GM13977 (cell line): ENCODE measurements at regions not wholly inside any gene's neighbourhood (a gene's known extent, or its start where the extent isn't known, plus 50 kb on each side); places are given as distances from the start of the nearest gene placed in this dataset.
"Not testable (repeated sequence)": the region's sequence is repeated elsewhere in the genome, so short reads cannot be mapped to it uniquely, and the experiment has no call there.

Experiments
- DNase-seq: peaks from one replicate; pipeline ENCODE4 v3.0.0; 2012; ENCODE audit warnings: low spot score
- in situ Hi-C: fragments of 300-500 bp; cut with MboI; formaldehyde crosslinking; loops from one replicate; pipeline ENCODE4 v1.12.0; 2022; ENCODE audit warnings: low sequenced_read_pairs, low pct_unique_long_range_greater_than_20kb, mixed read lengths, inconsistent platforms; ENCODE audit not compliant: unreplicated experiment
- TF ChIP-seq, protein P1 (sequence below): IDR thresholded peaks from 2 replicates; pipeline ENCODE4 v1.5.1; 2012; ENCODE audit warnings: mild to moderate bottlenecking, control low read depth; ENCODE audit not compliant: insufficient read depth; ENCODE audit errors: extremely low read depth, missing control alignments

DNA sequence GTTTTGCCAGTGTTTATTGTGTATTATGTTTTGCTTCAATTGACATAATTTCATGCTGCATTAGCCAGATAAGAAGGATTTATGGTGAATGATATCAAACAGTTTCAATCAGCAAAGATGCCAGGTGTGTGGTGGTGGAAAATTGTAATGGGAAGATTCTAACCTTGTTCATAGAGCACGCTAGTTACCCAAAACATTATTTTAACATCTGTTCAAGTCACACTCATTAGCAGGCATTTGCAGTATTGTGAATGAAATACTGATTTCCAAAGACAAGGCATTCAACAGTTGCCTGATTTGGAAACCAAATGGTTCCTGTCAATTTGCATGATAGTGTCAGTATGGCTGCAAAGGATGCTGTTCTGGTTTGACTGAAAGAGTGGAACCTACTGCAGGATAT is 129.7 kb downstream of the EPC1 start:
- in situ Hi-C loops = no loop called here
- TF ChIP-seq, protein P1, sequence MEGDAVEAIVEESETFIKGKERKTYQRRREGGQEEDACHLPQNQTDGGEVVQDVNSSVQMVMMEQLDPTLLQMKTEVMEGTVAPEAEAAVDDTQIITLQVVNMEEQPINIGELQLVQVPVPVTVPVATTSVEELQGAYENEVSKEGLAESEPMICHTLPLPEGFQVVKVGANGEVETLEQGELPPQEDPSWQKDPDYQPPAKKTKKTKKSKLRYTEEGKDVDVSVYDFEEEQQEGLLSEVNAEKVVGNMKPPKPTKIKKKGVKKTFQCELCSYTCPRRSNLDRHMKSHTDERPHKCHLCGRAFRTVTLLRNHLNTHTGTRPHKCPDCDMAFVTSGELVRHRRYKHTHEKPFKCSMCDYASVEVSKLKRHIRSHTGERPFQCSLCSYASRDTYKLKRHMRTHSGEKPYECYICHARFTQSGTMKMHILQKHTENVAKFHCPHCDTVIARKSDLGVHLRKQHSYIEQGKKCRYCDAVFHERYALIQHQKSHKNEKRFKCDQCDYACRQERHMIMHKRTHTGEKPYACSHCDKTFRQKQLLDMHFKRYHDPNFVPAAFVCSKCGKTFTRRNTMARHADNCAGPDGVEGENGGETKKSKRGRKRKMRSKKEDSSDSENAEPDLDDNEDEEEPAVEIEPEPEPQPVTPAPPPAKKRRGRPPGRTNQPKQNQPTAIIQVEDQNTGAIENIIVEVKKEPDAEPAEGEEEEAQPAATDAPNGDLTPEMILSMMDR = no peak

DNA sequence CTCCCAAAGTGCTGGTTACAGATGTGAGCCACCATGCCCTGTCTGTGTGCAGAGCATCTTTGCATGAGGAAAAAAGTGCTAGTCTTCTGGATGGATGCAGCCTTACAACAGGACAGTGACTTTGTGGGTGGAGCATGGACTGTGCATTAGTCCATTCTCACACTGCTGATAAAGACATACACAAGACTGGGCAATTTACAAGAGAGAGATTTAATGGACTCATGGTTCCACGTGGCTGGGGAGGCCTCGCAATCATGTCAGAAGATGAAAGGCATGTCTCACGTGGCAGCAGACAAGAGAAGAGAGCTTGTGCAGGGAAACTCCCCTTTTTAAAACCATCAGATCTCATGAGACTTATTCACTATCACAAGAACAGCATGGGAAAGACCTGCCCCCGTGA is 133.1 kb downstream of the EPC1 start:
- DNase-seq, in situ Hi-C loops: not testable (repeated sequence)

More for the DNA sequence above, 129.7 kb downstream of the EPC1 start:
- no peak for DNase-seq

DNA sequence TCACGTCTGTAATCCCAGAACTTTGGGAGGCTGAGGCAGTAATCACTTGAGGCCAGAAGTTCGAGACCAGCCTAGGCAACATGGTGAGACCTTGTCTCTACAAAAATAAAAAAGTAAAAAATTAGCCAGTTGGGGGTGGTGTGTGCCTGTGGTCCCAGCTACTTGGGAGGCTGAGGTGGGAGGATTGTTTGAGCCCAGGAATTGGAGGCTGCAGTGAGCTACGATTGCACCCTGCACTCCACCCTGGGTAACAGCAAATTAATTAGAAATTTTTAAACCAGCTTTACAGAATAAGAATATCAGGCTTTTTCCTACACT is 136.0 kb downstream of the EPC1 start:
- in situ Hi-C loops = no loop called here
- TF ChIP-seq, protein P1 = no peak
- no peak for DNase-seq

DNA sequence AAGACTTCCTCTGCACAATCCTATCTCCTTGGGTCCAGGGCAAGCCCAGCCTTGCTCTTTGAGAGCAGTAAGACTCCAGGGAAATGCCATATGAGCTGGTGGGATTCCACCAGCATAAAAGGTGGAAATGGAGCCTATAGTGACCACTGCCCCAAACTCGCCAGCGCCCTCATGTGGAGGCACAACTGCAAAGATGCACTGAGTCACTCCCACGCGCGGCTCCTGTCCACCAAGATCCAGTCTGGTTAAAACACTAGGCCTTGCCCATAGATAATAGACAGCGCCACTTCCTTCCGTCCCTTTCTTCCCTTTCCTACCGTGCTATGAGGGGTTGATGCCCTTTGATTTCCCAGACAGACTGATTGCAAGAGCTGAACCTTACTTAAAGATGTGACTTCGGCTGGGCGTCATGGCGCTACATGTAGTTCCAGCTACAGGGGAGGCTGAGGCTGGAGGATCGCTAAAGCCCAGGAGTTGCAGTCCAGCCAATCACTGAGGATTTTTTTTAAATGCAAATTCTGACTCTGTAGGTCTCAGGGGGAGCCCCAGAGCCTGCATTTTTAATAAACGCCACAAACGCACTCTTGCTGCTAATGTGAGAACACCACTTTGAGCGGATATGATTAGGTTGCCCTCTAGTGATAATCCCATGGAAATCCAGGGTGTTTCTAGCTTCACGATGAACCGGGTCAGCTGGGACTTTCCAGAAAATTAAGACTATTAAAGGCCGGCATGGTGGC is 136.5 kb downstream of the EPC1 start:
- no peak for DNase-seq
- TF ChIP-seq, protein P1 = peak; percentile 28
- in situ Hi-C loops = no loop called here

DNA sequence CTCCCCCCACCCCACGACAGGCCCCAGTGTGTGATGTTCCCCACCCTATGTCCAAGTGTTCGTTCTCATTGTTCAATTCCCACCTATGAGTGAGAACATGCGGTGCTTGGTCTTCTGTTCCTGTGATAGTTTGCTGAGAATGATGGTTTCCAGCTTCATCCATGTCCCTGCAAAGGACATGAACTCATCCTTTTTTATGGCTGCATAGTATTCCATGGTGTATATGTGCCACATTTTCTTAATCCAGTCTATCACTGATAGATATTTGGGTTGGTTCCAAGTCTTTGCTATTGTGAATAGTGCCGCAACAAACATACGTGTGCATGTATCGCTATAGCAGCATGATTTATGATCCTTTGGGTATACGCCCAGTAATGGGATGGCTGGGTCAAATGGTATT is 139.0 kb downstream of the EPC1 start:
- DNase-seq, in situ Hi-C loops: not testable (repeated sequence)

DNA sequence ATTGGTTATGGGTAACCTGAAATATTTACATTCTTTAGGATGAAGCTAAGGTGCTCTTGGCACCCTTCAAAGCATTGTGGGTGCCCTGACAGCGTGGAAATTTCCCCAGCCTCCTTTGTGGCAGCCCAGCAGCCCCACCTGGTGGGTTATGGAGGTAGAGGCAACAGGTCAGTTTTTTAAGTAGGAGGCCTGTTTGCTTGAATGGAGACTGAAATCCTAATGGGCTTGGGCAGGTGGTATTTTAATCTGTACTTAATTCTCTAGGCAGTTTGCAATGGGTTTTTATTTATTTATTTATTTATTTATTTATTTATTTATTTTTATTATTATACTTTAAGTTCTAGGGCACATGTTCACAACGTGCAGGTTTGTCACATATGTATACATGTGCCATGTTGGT is 139.4 kb downstream of the EPC1 start:
- peak; percentile 60 for DNase-seq
- in situ Hi-C loops = no loop called here
- TF ChIP-seq, protein P1 = peak; percentile 74

GRCh38 chr10:32205670-32206069 is 141.3 kb downstream of the EPC1 start:
- no peak for DNase-seq
- TF ChIP-seq, protein P1 = no peak
- in situ Hi-C loops = no loop called here

DNA sequence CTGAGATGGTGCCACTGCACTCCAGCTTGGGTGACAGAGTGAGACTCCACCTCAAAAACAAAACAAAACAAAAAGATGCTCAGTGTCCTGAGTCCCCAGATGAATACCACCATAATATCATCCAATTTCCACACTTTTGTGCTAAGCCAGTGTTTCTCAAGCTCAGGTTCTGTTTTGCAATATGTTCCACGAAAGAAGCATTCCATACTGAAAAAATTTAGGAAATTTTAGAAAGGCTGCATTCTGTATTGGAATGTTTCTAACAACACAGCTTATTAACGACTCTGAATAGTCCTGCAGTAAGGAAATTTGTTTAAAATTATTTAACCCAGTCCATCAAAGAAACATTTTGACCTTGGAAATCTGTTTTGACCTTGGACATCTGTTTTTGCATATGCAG is 142.4 kb downstream of the EPC1 start:
- TF ChIP-seq, protein P1 = no peak
- in situ Hi-C loops = no loop called here
- no peak for DNase-seq
